ENCODE measurements at regions not wholly inside any gene's neighbourhood (a gene's known extent, or its start where the extent isn't known, plus 50 kb on each side); places are given as distances from the start of the nearest gene placed in this dataset.
"Not testable (repeated sequence)": the region's sequence is repeated elsewhere in the genome, so short reads cannot be mapped to it uniquely, and the experiment has no call there.

GRCh38 chr9:115832031-115832430 lies 321.6 kb upstream of the PAPPA start:
- in situ Hi-C loops (cut with HindIII; ENCODE audit: low pct_ligation_motif_present, low pct_unique_long_range_greater_than_20kb, low sequenced_read_pairs) = no loop called here
- DNase-seq = no peak

GRCh38 chr9:115837618-115838017 lies 316.0 kb upstream of the PAPPA start:
- no peak for DNase-seq
- in situ Hi-C loops (cut with HindIII; ENCODE audit: low pct_ligation_motif_present, low pct_unique_long_range_greater_than_20kb, low sequenced_read_pairs) = no loop called here

GRCh38 chr9:115838417-115838816 lies 315.2 kb upstream of the PAPPA start:
- no peak for DNase-seq
- in situ Hi-C loops (cut with HindIII; ENCODE audit: low pct_ligation_motif_present, low pct_unique_long_range_greater_than_20kb, low sequenced_read_pairs) = no loop called here

- DNase-seq; in situ Hi-C loops (cut with HindIII; ENCODE audit: low pct_ligation_motif_present, low pct_unique_long_range_greater_than_20kb, low sequenced_read_pairs): not testable (repeated sequence)
These were observed 309.2 kb upstream of the PAPPA start for GRCh38 chr9:115844433-115844832.

GRCh38 chr9:115845648-115846312 lies 307.8 kb upstream of the PAPPA start:
- in situ Hi-C loops (cut with HindIII; ENCODE audit: low pct_ligation_motif_present, low pct_unique_long_range_greater_than_20kb, low sequenced_read_pairs) = no loop called here
- DNase-seq = no peak

- in situ Hi-C loops (cut with HindIII; ENCODE audit: low pct_ligation_motif_present, low pct_unique_long_range_greater_than_20kb, low sequenced_read_pairs) = no loop called here
- DNase-seq = no peak
These were observed 306.4 kb upstream of the PAPPA start for GRCh38 chr9:115847216-115847615.

- in situ Hi-C loops (cut with HindIII; ENCODE audit: low pct_ligation_motif_present, low pct_unique_long_range_greater_than_20kb, low sequenced_read_pairs) = no loop called here
- DNase-seq = no peak
These were observed 303.7 kb upstream of the PAPPA start for GRCh38 chr9:115849679-115850412.

GRCh38 chr9:115850548-115851304 lies 302.9 kb upstream of the PAPPA start:
- in situ Hi-C loops (cut with HindIII; ENCODE audit: low pct_ligation_motif_present, low pct_unique_long_range_greater_than_20kb, low sequenced_read_pairs) = no loop called here
- no peak for DNase-seq

- in situ Hi-C loops (cut with HindIII; ENCODE audit: low pct_ligation_motif_present, low pct_unique_long_range_greater_than_20kb, low sequenced_read_pairs) = no loop called here
- no peak for DNase-seq
These were observed 298.0 kb upstream of the PAPPA start for GRCh38 chr9:115855458-115856133.

GRCh38 chr9:115858421-115858820 lies 295.2 kb upstream of the PAPPA start:
- in situ Hi-C loops (cut with HindIII; ENCODE audit: low pct_ligation_motif_present, low pct_unique_long_range_greater_than_20kb, low sequenced_read_pairs); DNase-seq: not testable (repeated sequence)

GRCh38 chr9:115862021-115862420 lies 291.6 kb upstream of the PAPPA start:
- in situ Hi-C loops (cut with HindIII; ENCODE audit: low pct_ligation_motif_present, low pct_unique_long_range_greater_than_20kb, low sequenced_read_pairs) = no loop called here
- DNase-seq = no peak

- no peak for DNase-seq
- in situ Hi-C loops (cut with HindIII; ENCODE audit: low pct_ligation_motif_present, low pct_unique_long_range_greater_than_20kb, low sequenced_read_pairs) = no loop called here
These were observed 289.0 kb upstream of the PAPPA start for GRCh38 chr9:115864581-115864980.

GRCh38 chr9:115867326-115867725 lies 286.3 kb upstream of the PAPPA start:
- in situ Hi-C loops (cut with HindIII; ENCODE audit: low pct_ligation_motif_present, low pct_unique_long_range_greater_than_20kb, low sequenced_read_pairs) = no loop called here
- no peak for DNase-seq

- in situ Hi-C loops (cut with HindIII; ENCODE audit: low pct_ligation_motif_present, low pct_unique_long_range_greater_than_20kb, low sequenced_read_pairs) = no loop called here
- DNase-seq = no peak
These were observed 275.6 kb upstream of the PAPPA start for GRCh38 chr9:115877852-115878438.

GRCh38 chr9:115879451-115879850 lies 274.1 kb upstream of the PAPPA start:
- DNase-seq = no peak
- in situ Hi-C loops (cut with HindIII; ENCODE audit: low pct_ligation_motif_present, low pct_unique_long_range_greater_than_20kb, low sequenced_read_pairs) = no loop called here

GRCh38 chr9:115880221-115880885 lies 273.2 kb upstream of the PAPPA start:
- in situ Hi-C loops (cut with HindIII; ENCODE audit: low pct_ligation_motif_present, low pct_unique_long_range_greater_than_20kb, low sequenced_read_pairs) = no loop called here

GRCh38 chr9:115882911-115883310 lies 270.7 kb upstream of the PAPPA start:
- in situ Hi-C loops (cut with HindIII; ENCODE audit: low pct_ligation_motif_present, low pct_unique_long_range_greater_than_20kb, low sequenced_read_pairs) = no loop called here
- DNase-seq = no peak

More at GRCh38 chr9:115880221-115880885, 273.2 kb upstream of the PAPPA start:
- DNase-seq = no peak
